ENCODE measurements at regions not wholly inside any gene's neighbourhood (a gene's known extent, or its start where the extent isn't known, plus 50 kb on each side); places are given as distances from the start of the nearest gene placed in this dataset.

DNA sequence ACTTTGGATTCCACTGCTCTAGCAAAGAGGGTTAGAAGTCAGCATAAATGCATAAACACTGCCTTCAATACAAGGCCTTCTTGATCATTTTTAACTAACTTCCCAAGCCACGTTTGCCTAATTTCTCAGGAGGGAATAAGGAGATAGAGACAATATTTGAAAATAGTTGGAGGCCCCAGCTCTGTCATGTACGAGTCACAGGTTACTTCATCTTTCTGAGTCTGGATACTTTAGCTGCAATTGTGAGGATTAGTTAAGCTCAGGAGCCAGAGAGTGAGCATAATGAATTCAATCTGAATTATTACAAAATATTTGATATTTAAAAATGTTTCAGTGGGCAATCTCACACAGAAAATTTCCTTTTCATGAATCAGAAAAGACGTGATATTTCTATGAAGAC lies 298.9 kb downstream of the SHOX2 start:
- Histone ChIP-seq H3K9me1 (ENCODE audit: control insufficient read depth, insufficient read depth, low read length) (no peaks in the 10 kb centered on the region), H3K9me3 (replicated peaks; ENCODE audit: control insufficient read depth, insufficient read depth, low read depth, low read length) (no peaks in the 10 kb centered on the region), H3K4me1 (replicated peaks in 1 of 2; ENCODE audit: control insufficient read depth in 2 of 2, insufficient read depth in 2 of 2, low read length in 2 of 2) (no peaks in the 10 kb centered on the region), H3K36me3 (ENCODE audit: control insufficient read depth, insufficient read depth, low read length) (no peaks in the 10 kb centered on the region), H3K4me3 (no peak overlapping the region), H3K79me2 (ENCODE audit: control insufficient read depth, insufficient read depth, low read length) (no peaks in the 10 kb centered on the region), H2AFZ (ENCODE audit: low read depth, low read length) (no peak overlapping the region), H4K20me1 (replicated peaks; ENCODE audit: control insufficient read depth, insufficient read depth, low read length) (no peaks in the 10 kb centered on the region), H3K4me2 (ENCODE audit: insufficient read depth, low read length) (no peak overlapping the region), H3K27me3 (ENCODE audit: control insufficient read depth in 2 of 2, insufficient read depth in 2 of 2, low read length in 2 of 2) (no peaks in the 10 kb centered on the region), H3K27ac (ENCODE audit: extremely low read depth, low read depth, low read length) (no peak overlapping the region), H3K9ac (ENCODE audit: insufficient read depth in 1 of 2, low read depth in 2 of 2, low read length in 2 of 2) (no peak overlapping the region)
- BruUV-seq (replicated peaks) = no TSS peak
- no peak for FAIRE-seq
- intact Hi-C loops (cut with micrococcal nuclease) (no loop called here), in situ Hi-C loops (cut with MboI) (no loop called here)
- DNase-seq (ENCODE audit: extremely low read depth in 1 of 4, low spot score in 3 of 4) = no peak
- no peak for ATAC-seq
- TF ChIP-seq ZNF143 (CRISPR knock-in tag; IDR thresholded peaks at IDR 0.05) (no peak), SNIP1 (IDR thresholded peaks at IDR 0.05; ENCODE audit: low read depth) (no peak), SETDB1 (IDR thresholded peaks at IDR 0.05; ENCODE audit: low read length) (no peak), TCFL5 (CRISPR knock-in tag; conservative IDR thresholded peaks at IDR 0.05) (no peak), TAL1 (IDR thresholded peaks at IDR 0.05) (no peak), GABPB2 (CRISPR knock-in tag; conservative IDR thresholded peaks at IDR 0.05) (no peak), STAT5A (IDR thresholded peaks at IDR 0.05; ENCODE audit: borderline replicate concordance, low read length) (no peak), ZNF165 (CRISPR knock-in tag; IDR thresholded peaks at IDR 0.05; ENCODE audit: borderline replicate concordance) (no peak), ZNF354B (CRISPR knock-in tag; IDR thresholded peaks at IDR 0.05) (no peak), ZBTB8A (IDR thresholded peaks at IDR 0.05; ENCODE audit: partially characterized antibody) (no peak), FOXP1 (CRISPR knock-in tag; IDR thresholded peaks at IDR 0.05) (no peak)
- TF ChIP-seq, protein P1, sequence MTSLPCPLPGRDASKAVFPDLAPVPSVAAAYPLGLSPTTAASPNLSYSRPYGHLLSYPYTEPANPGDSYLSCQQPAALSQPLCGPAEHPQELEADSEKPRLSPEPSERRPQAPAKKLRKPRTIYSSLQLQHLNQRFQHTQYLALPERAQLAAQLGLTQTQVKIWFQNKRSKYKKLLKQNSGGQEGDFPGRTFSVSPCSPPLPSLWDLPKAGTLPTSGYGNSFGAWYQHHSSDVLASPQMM (CRISPR knock-in tag; IDR thresholded peaks at IDR 0.05) = no peak
- TF ChIP-seq, protein P2, sequence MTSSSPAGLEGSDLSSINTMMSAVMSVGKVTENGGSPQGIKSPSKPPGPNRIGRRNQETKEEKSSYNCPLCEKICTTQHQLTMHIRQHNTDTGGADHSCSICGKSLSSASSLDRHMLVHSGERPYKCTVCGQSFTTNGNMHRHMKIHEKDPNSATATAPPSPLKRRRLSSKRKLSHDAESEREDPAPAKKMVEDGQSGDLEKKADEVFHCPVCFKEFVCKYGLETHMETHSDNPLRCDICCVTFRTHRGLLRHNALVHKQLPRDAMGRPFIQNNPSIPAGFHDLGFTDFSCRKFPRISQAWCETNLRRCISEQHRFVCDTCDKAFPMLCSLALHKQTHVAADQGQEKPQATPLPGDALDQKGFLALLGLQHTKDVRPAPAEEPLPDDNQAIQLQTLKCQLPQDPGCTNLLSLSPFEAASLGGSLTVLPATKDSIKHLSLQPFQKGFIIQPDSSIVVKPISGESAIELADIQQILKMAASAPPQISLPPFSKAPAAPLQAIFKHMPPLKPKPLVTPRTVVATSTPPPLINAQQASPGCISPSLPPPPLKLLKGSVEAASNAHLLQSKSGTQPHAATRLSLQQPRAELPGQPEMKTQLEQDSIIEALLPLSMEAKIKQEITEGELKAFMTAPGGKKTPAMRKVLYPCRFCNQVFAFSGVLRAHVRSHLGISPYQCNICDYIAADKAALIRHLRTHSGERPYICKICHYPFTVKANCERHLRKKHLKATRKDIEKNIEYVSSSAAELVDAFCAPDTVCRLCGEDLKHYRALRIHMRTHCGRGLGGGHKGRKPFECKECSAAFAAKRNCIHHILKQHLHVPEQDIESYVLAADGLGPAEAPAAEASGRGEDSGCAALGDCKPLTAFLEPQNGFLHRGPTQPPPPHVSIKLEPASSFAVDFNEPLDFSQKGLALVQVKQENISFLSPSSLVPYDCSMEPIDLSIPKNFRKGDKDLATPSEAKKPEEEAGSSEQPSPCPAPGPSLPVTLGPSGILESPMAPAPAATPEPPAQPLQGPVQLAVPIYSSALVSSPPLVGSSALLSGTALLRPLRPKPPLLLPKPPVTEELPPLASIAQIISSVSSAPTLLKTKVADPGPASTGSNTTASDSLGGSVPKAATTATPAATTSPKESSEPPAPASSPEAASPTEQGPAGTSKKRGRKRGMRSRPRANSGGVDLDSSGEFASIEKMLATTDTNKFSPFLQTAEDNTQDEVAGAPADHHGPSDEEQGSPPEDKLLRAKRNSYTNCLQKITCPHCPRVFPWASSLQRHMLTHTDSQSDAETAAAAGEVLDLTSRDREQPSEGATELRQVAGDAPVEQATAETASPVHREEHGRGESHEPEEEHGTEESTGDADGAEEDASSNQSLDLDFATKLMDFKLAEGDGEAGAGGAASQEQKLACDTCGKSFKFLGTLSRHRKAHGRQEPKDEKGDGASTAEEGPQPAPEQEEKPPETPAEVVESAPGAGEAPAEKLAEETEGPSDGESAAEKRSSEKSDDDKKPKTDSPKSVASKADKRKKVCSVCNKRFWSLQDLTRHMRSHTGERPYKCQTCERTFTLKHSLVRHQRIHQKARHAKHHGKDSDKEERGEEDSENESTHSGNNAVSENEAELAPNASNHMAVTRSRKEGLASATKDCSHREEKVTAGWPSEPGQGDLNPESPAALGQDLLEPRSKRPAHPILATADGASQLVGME (CRISPR knock-in tag; IDR thresholded peaks at IDR 0.05) = no peak
- TF ChIP-seq, protein P3, sequence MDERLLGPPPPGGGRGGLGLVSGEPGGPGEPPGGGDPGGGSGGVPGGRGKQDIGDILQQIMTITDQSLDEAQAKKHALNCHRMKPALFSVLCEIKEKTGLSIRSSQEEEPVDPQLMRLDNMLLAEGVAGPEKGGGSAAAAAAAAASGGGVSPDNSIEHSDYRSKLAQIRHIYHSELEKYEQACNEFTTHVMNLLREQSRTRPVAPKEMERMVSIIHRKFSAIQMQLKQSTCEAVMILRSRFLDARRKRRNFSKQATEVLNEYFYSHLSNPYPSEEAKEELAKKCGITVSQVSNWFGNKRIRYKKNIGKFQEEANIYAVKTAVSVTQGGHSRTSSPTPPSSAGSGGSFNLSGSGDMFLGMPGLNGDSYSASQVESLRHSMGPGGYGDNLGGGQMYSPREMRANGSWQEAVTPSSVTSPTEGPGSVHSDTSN (CRISPR knock-in tag; IDR thresholded peaks at IDR 0.05; ENCODE audit: low read depth) = no peak
- TF ChIP-seq, protein P3 (tag; conservative IDR thresholded peaks at IDR 0.05; ENCODE audit: low read depth) = no peak
- ChIA-PET CTCF (ENCODE audit: low intra/inter-chr PET ratio) (no interaction called here), POLR2A (no interaction called here)
- 0% methylated on average over 3 of the region's 3 CpGs for WGBS (ENCODE audit: insufficient coverage, low coverage, missing lambda C conversion rate)
